Neuronal stem cell (in vitro differentiated cells): ENCODE measurements at regions not wholly inside any gene's neighbourhood (a gene's known extent, or its start where the extent isn't known, plus 50 kb on each side); places are given as distances from the start of the nearest gene placed in this dataset.
A peak's percentile ranks its signal among the peaks of the same experiment; 100 is the strongest.

Experiments used
- DNase-seq: peaks from one replicate; pipeline ENCODE4 v3.0.0-alpha.2; 2013; ENCODE audit warnings: low spot score
- H2AFZ ChIP-seq: one replicate; pipeline ENCODE4 v1.6.1; 2013; ENCODE audit warnings: mild to moderate bottlenecking, low read length, inconsistent platforms
- H2AK5ac ChIP-seq: 2 replicates; pipeline ENCODE4 v1.6.1; 2013; ENCODE audit warnings: low read depth, mild to moderate bottlenecking, inconsistent platforms, low read length, moderate library complexity, mixed read lengths
- H2BK120ac ChIP-seq: 2 replicates; pipeline ENCODE4 v1.6.1; 2013; ENCODE audit warnings: low read depth, mild to moderate bottlenecking, inconsistent platforms, low read length, moderate library complexity, mixed read lengths
- H2BK12ac ChIP-seq: one replicate; pipeline ENCODE4 v1.6.1; 2013; ENCODE audit warnings: low read length, inconsistent platforms
- H2BK15ac ChIP-seq: 2 replicates; pipeline ENCODE4 v1.6.1; 2013; ENCODE audit warnings: mild to moderate bottlenecking, low read length, inconsistent platforms, mixed read lengths
- H2BK5ac ChIP-seq: one replicate; pipeline ENCODE4 v1.6.1; 2013; ENCODE audit warnings: inconsistent platforms, mild to moderate bottlenecking, low read length, moderate library complexity
- H3K14ac ChIP-seq: one replicate; pipeline ENCODE4 v1.6.1; 2013; ENCODE audit warnings: low read length, inconsistent platforms
- H3K18ac ChIP-seq: 2 replicates; pipeline ENCODE4 v1.6.1; 2013; ENCODE audit warnings: low read length, inconsistent platforms
- H3K23ac ChIP-seq: 2 replicates; pipeline ENCODE4 v1.6.1; 2013; ENCODE audit warnings: low read depth, mild to moderate bottlenecking, mixed read lengths, low read length, inconsistent platforms; ENCODE audit not compliant: poor library complexity
- H3K27ac ChIP-seq: replicated peaks from 3 replicates; pipeline ENCODE4 v1.5.1; 2013; ENCODE audit warnings: low read length, inconsistent platforms
- H3K27me3 ChIP-seq, 3 experiments: 2 replicates each; pipeline ENCODE4 v1.6.1; 2013; ENCODE audit warnings: low read length in 3 of 3, mild to moderate bottlenecking in 2 of 3, inconsistent platforms in 1 of 3, low read depth in 1 of 3, mixed read lengths in 1 of 3, moderate library complexity in 1 of 3; ENCODE audit not compliant: control insufficient read depth in 3 of 3, insufficient read depth in 3 of 3
- H3K36me3 ChIP-seq, 2 donors: replicated peaks in 1 of 2; 2 replicates each; pipeline ENCODE4 v1.6.1; 2013; ENCODE audit warnings: low read length in 2 of 2; ENCODE audit not compliant: control insufficient read depth in 2 of 2, insufficient read depth in 2 of 2
- H3K4ac ChIP-seq: 2 replicates; pipeline ENCODE4 v1.6.1; 2013; ENCODE audit warnings: inconsistent platforms, mild to moderate bottlenecking, low read length, moderate library complexity
- H3K4me1 ChIP-seq, 2 donors: 1 replicate in 1 of 2; 2 replicates in 1 of 2; pipeline ENCODE4 v1.6.1; 2013; ENCODE audit warnings: low read length in 2 of 2, low read depth in 1 of 2; ENCODE audit not compliant: control insufficient read depth in 2 of 2, insufficient read depth in 1 of 2
- H3K4me2 ChIP-seq: one replicate; pipeline ENCODE4 v1.6.1; 2013; ENCODE audit warnings: mild to moderate bottlenecking, low read length, inconsistent platforms; ENCODE audit not compliant: insufficient read depth, poor library complexity, severe bottlenecking
- H3K4me3 ChIP-seq, 2 donors: 2 replicates each; pipeline ENCODE4 v1.5.1; 2013; ENCODE audit warnings: low read length in 2 of 2, mild to moderate bottlenecking in 2 of 2, inconsistent platforms in 1 of 2, moderate library complexity in 1 of 2
- H3K79me1 ChIP-seq: one replicate; pipeline ENCODE4 v1.6.1; 2013; ENCODE audit warnings: low read depth, mild to moderate bottlenecking, inconsistent platforms, low read length, moderate library complexity
- H3K9ac ChIP-seq: one replicate; pipeline ENCODE4 v1.6.1; 2013; ENCODE audit warnings: mild to moderate bottlenecking, low read depth, low read length, inconsistent platforms; ENCODE audit not compliant: poor library complexity
- H3K9me3 ChIP-seq, 2 donors: replicated peaks in 1 of 2; 2 replicates each; pipeline versions ENCODE3 to v1.6.1; 2013; ENCODE audit warnings: low read length in 2 of 2, mild to moderate bottlenecking in 2 of 2, inconsistent platforms in 1 of 2, low read depth in 1 of 2, mixed read lengths in 1 of 2, moderate library complexity in 1 of 2; ENCODE audit not compliant: control insufficient read depth in 2 of 2, insufficient read depth in 1 of 2
- H4K8ac ChIP-seq: one replicate; pipeline ENCODE4 v1.6.1; 2013; ENCODE audit warnings: low read depth, mild to moderate bottlenecking, inconsistent platforms, low read length, moderate library complexity
- H4K91ac ChIP-seq: one replicate; pipeline ENCODE4 v1.6.1; 2013; ENCODE audit warnings: low read length, low read depth, mild to moderate bottlenecking, inconsistent platforms; ENCODE audit not compliant: poor library complexity
- WGBS, 2 donors: extraction: QIAGEN DNeasy Blood & Tissue Kit; methylation state at CpG; one replicate each; pipeline ENCODE4 v1.1.7; 2013; ENCODE audit warnings: missing lambda C conversion rate in 2 of 2, mixed read lengths in 1 of 2; ENCODE audit not compliant: insufficient read length in 2 of 2, insufficient replicate concordance in 1 of 2; ENCODE audit errors: extremely low coverage in 2 of 2; 5-methylcytosine and 5-hydroxymethylcytosine counted together

DNA sequence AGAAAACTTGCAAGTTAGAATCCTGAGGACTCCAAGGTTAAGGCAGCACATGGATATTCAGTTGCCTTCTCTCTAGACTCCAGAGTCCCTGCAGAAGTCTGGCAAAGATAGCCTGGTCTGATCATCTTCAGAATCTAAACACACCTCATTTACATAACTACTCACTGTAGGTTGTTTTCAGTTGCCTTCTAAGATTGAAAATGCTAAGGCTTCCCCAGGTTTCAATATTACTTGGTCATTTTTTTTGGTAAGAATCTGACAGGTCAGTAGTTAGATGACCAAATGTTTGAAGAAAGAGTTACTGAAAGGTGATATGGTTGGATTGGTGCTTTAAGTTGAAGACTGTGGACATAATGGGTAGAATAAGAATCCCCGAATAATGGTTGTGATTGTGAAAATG is 205.4 kb upstream of the KCNJ16 start:
- no peaks in the 10 kb centered on the region for H3K36me3 ChIP-seq

DNA sequence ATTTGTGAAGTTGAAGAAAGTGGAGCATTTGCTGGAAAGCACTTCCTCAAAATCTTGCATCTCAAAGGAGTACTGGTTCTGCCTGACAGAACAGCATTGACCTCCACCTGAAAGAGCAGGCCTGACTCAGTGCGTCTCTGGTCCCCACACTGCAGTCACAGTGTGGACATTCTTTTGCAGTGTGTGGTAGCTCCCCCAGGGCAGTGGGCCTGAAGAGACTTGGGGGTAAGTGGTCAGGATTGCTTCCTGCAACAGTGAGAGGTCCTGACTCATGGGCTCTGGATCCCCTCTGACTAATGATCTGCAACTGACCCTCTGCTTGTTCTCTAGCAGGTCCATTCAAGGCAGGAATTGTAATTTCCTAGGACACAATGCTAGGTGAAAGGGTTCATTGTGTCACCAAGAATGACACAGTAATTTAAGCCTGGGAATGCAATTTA is 204.9 kb upstream of the KCNJ16 start:
- H3K9ac ChIP-seq = no peak overlapping the region
- H3K4me1 ChIP-seq = peaks cover 7 to 19% of the 10 kb centered on the region in 2 donors
- WGBS, 2 donors = no CpG with 5 or more reads among the region's 1 CpG
- no peak overlapping the region for H3K18ac ChIP-seq
- H3K9me3 ChIP-seq = peaks cover 0 to 6% of the 10 kb centered on the region in 2 donors
- no peak overlapping the region for H2BK5ac ChIP-seq
- H3K4me2 ChIP-seq = no peak overlapping the region
- H3K27me3 ChIP-seq = no peaks in the 10 kb centered on the region
- no peak overlapping the region for H2AFZ ChIP-seq
- H2BK120ac ChIP-seq = no peak overlapping the region
- no peak overlapping the region for H2BK15ac ChIP-seq
- H3K27ac ChIP-seq = no peak overlapping the region
- H3K36me3 ChIP-seq = no peaks in the 10 kb centered on the region
- H4K8ac ChIP-seq = no peak overlapping the region
- no peak overlapping the region for H4K91ac ChIP-seq
- H2AK5ac ChIP-seq = no peak overlapping the region
- peak; percentile 17 for DNase-seq
- H2BK12ac ChIP-seq = no peak overlapping the region
- H3K4me3 ChIP-seq = no peak overlapping the region
- H3K23ac ChIP-seq = no peak overlapping the region
- no peak overlapping the region for H3K14ac ChIP-seq
- H3K4ac ChIP-seq = no peak overlapping the region
- H3K79me1 ChIP-seq = no peaks in the 10 kb centered on the region

More for the DNA sequence above, 205.4 kb upstream of the KCNJ16 start:
- no peak overlapping the region for H2BK15ac ChIP-seq
- no peaks in the 10 kb centered on the region for H3K27me3 ChIP-seq
- H3K14ac ChIP-seq = no peak overlapping the region
- no peak overlapping the region for H3K9ac ChIP-seq
- no peak for DNase-seq
- H3K18ac ChIP-seq = no peak overlapping the region
- no peaks in the 10 kb centered on the region for H3K79me1 ChIP-seq
- H3K23ac ChIP-seq = no peak overlapping the region
- H3K4ac ChIP-seq = no peak overlapping the region
- no peak overlapping the region for H2AK5ac ChIP-seq
- no peak overlapping the region for H2BK5ac ChIP-seq
- no peak overlapping the region for H2BK12ac ChIP-seq
- WGBS, 2 donors = no CpG with 5 or more reads among the region's 1 CpG
- peaks cover 7 to 19% of the 10 kb centered on the region in 2 donors for H3K4me1 ChIP-seq
- no peak overlapping the region for H4K8ac ChIP-seq
- H2BK120ac ChIP-seq = no peak overlapping the region
- H3K27ac ChIP-seq = no peak overlapping the region
- H3K4me3 ChIP-seq = no peak overlapping the region
- H3K9me3 ChIP-seq = peaks cover 0 to 6% of the 10 kb centered on the region in 2 donors
- no peak overlapping the region for H4K91ac ChIP-seq
- no peak overlapping the region for H2AFZ ChIP-seq
- H3K4me2 ChIP-seq = no peak overlapping the region

DNA sequence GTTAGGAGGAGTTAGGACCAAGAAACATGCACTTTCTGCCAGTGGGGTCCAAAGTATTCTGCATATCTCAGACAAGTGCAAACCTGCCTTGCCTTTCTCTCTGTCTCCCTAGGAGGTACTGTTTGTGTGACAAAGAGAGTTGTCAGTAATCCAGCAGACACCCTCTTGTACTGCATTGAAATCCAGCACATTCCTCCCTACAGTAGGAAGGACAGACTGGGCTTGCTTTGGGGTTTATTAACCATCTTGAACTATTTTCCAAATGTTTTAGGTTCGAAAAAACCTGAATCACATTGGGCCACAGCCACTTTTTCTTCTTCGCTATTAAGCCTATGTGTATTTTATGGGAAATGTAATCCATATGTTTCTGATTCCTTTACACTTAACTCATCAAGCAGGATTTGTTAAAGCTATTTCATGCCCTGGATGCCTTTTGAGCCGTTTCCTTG is 204.2 kb upstream of the KCNJ16 start:
- Histone ChIP-seq H3K18ac (no peak overlapping the region), H3K79me1 (no peaks in the 10 kb centered on the region), H3K9me3 (peaks cover 0 to 6% of the 10 kb centered on the region in 2 donors), H4K8ac (no peak overlapping the region), H3K4me1 (peaks cover 7 to 19% of the 10 kb centered on the region in 2 donors), H3K4me2 (no peak overlapping the region), H2BK5ac (no peak overlapping the region), H2BK12ac (no peak overlapping the region), H4K91ac (no peak overlapping the region), H3K4me3 (no peak overlapping the region), H3K4ac (no peak overlapping the region), H2AFZ (peak overlapping the region; percentile 24), H2BK15ac (no peak overlapping the region), H3K14ac (no peak overlapping the region), H3K27me3 (no peaks in the 10 kb centered on the region), H3K36me3 (no peaks in the 10 kb centered on the region), H3K23ac (no peak overlapping the region), H3K27ac (no peak overlapping the region), H2BK120ac (no peak overlapping the region), H2AK5ac (no peak overlapping the region), H3K9ac (no peak overlapping the region)
- DNase-seq = peak; percentile 17
- WGBS, 2 donors = no CpG with 5 or more reads among the region's 3 CpGs

DNA sequence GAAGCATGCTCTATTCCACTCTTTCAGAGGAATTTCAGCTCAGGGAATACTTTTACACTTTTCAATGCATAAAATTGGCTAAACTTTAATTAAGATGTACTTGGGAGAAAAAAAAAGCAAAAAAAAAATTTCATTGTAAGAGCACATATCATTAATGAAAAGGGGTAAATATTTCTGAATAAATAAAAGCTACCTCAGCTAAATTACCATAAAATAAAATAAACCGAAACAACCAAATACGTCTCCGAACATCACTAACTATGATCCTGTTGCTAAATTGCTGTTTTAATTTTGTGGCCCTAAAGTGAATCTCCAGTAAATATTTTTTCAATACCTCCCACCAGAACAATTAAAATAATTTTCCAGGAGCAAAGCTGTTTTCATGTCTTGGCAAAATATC is 203.7 kb upstream of the KCNJ16 start:
- Histone ChIP-seq H3K27me3 (no peaks in the 10 kb centered on the region), H3K14ac (no peak overlapping the region), H3K79me1 (no peaks in the 10 kb centered on the region), H3K27ac (no peak overlapping the region), H2BK15ac (no peak overlapping the region), H2BK12ac (no peak overlapping the region), H2BK5ac (no peak overlapping the region), H4K8ac (no peak overlapping the region), H3K23ac (no peak overlapping the region), H3K4ac (no peak overlapping the region), H2AFZ (peak overlapping the region; percentile 24), H3K4me1 (peaks cover 7 to 19% of the 10 kb centered on the region in 2 donors), H3K9me3 (peaks cover 0 to 6% of the 10 kb centered on the region in 2 donors), H3K4me3 (no peak overlapping the region), H3K4me2 (no peak overlapping the region), H3K9ac (no peak overlapping the region), H4K91ac (no peak overlapping the region), H3K36me3 (no peaks in the 10 kb centered on the region), H2AK5ac (no peak overlapping the region), H2BK120ac (no peak overlapping the region), H3K18ac (no peak overlapping the region)
- DNase-seq = no peak
- WGBS, 2 donors = 100% methylated on average over 3 of the region's 3 CpGs; no CpG with 5 or more reads in 1 of the 2 donors
